GM12878 (cell line): ENCODE measurements at regions not wholly inside any gene's neighbourhood (a gene's known extent, or its start where the extent isn't known, plus 50 kb on each side); places are given as distances from the start of the nearest gene placed in this dataset.

Experiments used
- ATAC-seq: fragments of 200-7000 bp; cut with Tn5 transposase; 3 replicates; pipeline ENCODE4 v1.9.1; 2020; ENCODE audit warnings: mild to moderate bottlenecking, moderate library complexity
- BruUV-seq: library from RNA; stranded (reverse); fragments of 400-500 nt; replicated peaks from 2 replicates; lab custom pipeline; 2021; lab: Mats Ljungman, UMichigan
- CTCF ChIA-PET: fragments of 300-600 bp; sonication (Branson Sonifier 250); formaldehyde crosslinking; extraction: SDS; loops from one replicate; lab custom pipeline; 2021; ENCODE audit warnings: inconsistent platforms; lab: Yijun Ruan, JAX
- POLR2A ChIA-PET: fragments of 350-600 bp; formaldehyde crosslinking; extraction: SDS; loops from one replicate; lab custom pipeline; 2021; ENCODE audit warnings: inconsistent platforms; lab: Charles Lee
- RAD21 ChIA-PET: fragments of 300-600 bp; sonication (Branson Sonifier 250); formaldehyde crosslinking; loops from one replicate; lab custom pipeline; 2023; ENCODE audit warnings: antibody characterized with exemption; ENCODE audit not compliant: unreplicated experiment; lab: Charles Lee
- SMC1A ChIA-PET: fragments of 300-600 bp; sonication (Branson Sonifier 250); formaldehyde crosslinking; loops from one replicate; lab custom pipeline; 2023; ENCODE audit not compliant: unreplicated experiment, uncharacterized antibody; lab: Charles Lee
- DNase-seq: peaks from one replicate; pipeline ENCODE4 v3.0.0-alpha.2; 2011; ENCODE audit warnings: low read depth, low spot score
- FAIRE-seq: peaks from 3 replicates; lab custom pipeline; 2011; peaks lifted over from hg19 to GRCh38; lab: Jason Lieb, UNC
- H2AFZ ChIP-seq: 2 replicates; pipeline ENCODE4 v1.6.0; 2011; ENCODE audit warnings: low read depth, low read length, control low read depth; ENCODE audit not compliant: control insufficient read depth
- H3K27ac ChIP-seq: 2 replicates; pipeline ENCODE4 v1.5.1; 2011; ENCODE audit warnings: control low read depth; ENCODE audit not compliant: control insufficient read depth, insufficient read depth
- H3K27me3 ChIP-seq, 2 experiments: replicated peaks in 1 of 2; 2 replicates each; pipeline versions ENCODE4 v1.6.0 to v1.6.1; 2011; ENCODE audit warnings: low read length in 1 of 2; ENCODE audit not compliant: control insufficient read depth in 2 of 2, insufficient read depth in 2 of 2
- H3K36me3 ChIP-seq, 2 experiments: 2 replicates each; pipeline ENCODE4 v1.5.1; 2011; ENCODE audit warnings: low read length in 1 of 2; ENCODE audit not compliant: control insufficient read depth in 2 of 2, insufficient read depth in 2 of 2
- H3K4me1 ChIP-seq: 2 replicates; pipeline ENCODE4 v1.6.1; 2011; ENCODE audit warnings: mild to moderate bottlenecking, low read length, moderate library complexity, mixed read lengths; ENCODE audit not compliant: control insufficient read depth, insufficient read depth
- H3K4me2 ChIP-seq: 2 replicates; pipeline ENCODE4 v1.6.0; 2011; ENCODE audit warnings: control low read depth; ENCODE audit not compliant: control insufficient read depth, insufficient read depth
- H3K4me3 ChIP-seq: fragments of 200-600 bp; sonication (generic); 2 replicates; pipeline ENCODE4 v1.5.1; 2016
- H3K79me2 ChIP-seq: 2 replicates; pipeline ENCODE4 v1.6.0; 2011; ENCODE audit warnings: low read length; ENCODE audit not compliant: control insufficient read depth, insufficient read depth
- H3K9ac ChIP-seq: 2 replicates; pipeline ENCODE4 v1.8.0; 2011; ENCODE audit warnings: low read length, control low read depth, mixed read lengths; ENCODE audit not compliant: control insufficient read depth, insufficient read depth
- H3K9me3 ChIP-seq: replicated peaks from 3 replicates; pipeline ENCODE4 v1.5.1; 2011; ENCODE audit warnings: mild to moderate bottlenecking, low read length; ENCODE audit not compliant: control insufficient read depth, insufficient read depth
- H4K20me1 ChIP-seq: 2 replicates; pipeline ENCODE4 v1.6.0; 2011; ENCODE audit not compliant: control insufficient read depth, insufficient read depth
- SMARCA5 ChIP-seq: fragments of 450-650 bp; IDR thresholded peaks from 2 replicates; pipeline ENCODE4 v1.6.1; 2017; ENCODE audit warnings: mild to moderate bottlenecking
- TAF1 ChIP-seq: IDR thresholded peaks from 2 replicates; pipeline ENCODE4 v1.6.1; 2011; ENCODE audit warnings: mild to moderate bottlenecking, low read depth, low read length, borderline replicate concordance
- WRNIP1 ChIP-seq: IDR thresholded peaks from 2 replicates; pipeline ENCODE4 v1.6.1; 2011; ENCODE audit warnings: low read depth, low read length, improper control_type of control experiment, borderline replicate concordance
- YBX1 ChIP-seq: fragments of 450-650 bp; IDR thresholded peaks from 2 replicates; pipeline ENCODE4 v1.6.1; 2016; ENCODE audit warnings: antibody characterized with exemption
- ZNF217 ChIP-seq: fragments of 450-650 bp; IDR thresholded peaks from 2 replicates; pipeline ENCODE4 v1.6.1; 2017; ENCODE audit warnings: antibody characterized with exemption, mild to moderate bottlenecking
- WGBS: methylation state at CpG from one replicate; pipeline ENCODE4 v1.1.6; 2016; ENCODE audit warnings: low lambda C conversion rate; ENCODE audit not compliant: insufficient replicate concordance, insufficient coverage; ENCODE audit errors: missing lambda C conversion rate; 5-methylcytosine and 5-hydroxymethylcytosine counted together
- in situ Hi-C: fragments of 300-500 bp; cut with MboI; formaldehyde crosslinking; loops from 9 replicates; pipeline ENCODE4 v1.14.3; 2018; ENCODE audit warnings: mixed read lengths
- intact Hi-C: fragments of 100-400 bp; cut with micrococcal nuclease; formaldehyde crosslinking; loops from one replicate; pipeline ENCODE4 v1.14.2; 2022; ENCODE audit not compliant: unreplicated experiment
- TF ChIP-seq, protein P1 (sequence below): fragments of 450-650 bp; IDR thresholded peaks from 2 replicates; pipeline ENCODE4 v1.6.1; 2016; ENCODE audit warnings: mild to moderate bottlenecking, moderate library complexity, borderline replicate concordance
- TF ChIP-seq, protein P2 (sequence below): fragments of 450-650 bp; IDR thresholded peaks from 2 replicates; pipeline ENCODE4 v1.6.1; 2017; ENCODE audit warnings: mild to moderate bottlenecking, moderate library complexity

DNA sequence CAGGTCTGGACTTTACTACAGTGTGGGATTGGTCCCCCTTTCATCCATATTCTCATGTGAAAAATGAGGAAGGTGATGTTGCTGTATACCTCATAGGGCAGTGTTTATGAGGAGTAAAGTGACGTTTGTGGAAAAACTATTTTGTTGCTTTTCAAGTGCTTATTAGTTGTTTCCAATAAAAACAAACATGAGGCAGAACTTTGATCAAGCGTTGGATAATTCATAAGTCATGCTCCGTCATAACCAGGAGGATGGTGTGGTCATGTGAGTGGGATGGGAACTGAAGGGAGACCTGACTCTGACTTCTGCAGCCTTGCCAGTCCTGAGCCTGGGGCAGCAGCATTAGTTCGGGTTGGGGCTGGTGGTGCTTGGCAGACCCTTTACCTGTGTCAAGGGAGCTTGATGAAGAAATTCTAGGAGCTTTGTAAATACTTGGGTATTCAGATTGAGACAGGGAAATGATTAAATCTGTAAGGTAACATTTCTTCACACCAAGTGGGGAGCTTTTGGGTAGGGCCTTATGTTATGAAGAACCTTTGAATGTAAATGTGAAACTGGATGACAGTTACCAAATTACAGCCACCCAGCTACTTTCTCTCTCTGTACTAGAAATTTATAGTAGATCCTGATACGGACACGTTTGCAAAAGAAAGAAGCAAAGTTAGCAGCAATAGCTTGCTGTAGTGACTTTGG is 462.4 kb upstream of the RGS6 start (continued):
- TF ChIP-seq, protein P1, sequence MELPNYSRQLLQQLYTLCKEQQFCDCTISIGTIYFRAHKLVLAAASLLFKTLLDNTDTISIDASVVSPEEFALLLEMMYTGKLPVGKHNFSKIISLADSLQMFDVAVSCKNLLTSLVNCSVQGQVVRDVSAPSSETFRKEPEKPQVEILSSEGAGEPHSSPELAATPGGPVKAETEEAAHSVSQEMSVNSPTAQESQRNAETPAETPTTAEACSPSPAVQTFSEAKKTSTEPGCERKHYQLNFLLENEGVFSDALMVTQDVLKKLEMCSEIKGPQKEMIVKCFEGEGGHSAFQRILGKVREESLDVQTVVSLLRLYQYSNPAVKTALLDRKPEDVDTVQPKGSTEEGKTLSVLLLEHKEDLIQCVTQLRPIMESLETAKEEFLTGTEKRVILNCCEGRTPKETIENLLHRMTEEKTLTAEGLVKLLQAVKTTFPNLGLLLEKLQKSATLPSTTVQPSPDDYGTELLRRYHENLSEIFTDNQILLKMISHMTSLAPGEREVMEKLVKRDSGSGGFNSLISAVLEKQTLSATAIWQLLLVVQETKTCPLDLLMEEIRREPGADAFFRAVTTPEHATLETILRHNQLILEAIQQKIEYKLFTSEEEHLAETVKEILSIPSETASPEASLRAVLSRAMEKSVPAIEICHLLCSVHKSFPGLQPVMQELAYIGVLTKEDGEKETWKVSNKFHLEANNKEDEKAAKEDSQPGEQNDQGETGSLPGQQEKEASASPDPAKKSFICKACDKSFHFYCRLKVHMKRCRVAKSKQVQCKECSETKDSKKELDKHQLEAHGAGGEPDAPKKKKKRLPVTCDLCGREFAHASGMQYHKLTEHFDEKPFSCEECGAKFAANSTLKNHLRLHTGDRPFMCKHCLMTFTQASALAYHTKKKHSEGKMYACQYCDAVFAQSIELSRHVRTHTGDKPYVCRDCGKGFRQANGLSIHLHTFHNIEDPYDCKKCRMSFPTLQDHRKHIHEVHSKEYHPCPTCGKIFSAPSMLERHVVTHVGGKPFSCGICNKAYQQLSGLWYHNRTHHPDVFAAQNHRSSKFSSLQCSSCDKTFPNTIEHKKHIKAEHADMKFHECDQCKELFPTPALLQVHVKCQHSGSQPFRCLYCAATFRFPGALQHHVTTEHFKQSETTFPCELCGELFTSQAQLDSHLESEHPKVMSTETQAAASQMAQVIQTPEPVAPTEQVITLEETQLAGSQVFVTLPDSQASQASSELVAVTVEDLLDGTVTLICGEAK: no peak
- TF ChIP-seq ZNF217 (no peak), TAF1 (no peak), YBX1 (no peak)

DNA sequence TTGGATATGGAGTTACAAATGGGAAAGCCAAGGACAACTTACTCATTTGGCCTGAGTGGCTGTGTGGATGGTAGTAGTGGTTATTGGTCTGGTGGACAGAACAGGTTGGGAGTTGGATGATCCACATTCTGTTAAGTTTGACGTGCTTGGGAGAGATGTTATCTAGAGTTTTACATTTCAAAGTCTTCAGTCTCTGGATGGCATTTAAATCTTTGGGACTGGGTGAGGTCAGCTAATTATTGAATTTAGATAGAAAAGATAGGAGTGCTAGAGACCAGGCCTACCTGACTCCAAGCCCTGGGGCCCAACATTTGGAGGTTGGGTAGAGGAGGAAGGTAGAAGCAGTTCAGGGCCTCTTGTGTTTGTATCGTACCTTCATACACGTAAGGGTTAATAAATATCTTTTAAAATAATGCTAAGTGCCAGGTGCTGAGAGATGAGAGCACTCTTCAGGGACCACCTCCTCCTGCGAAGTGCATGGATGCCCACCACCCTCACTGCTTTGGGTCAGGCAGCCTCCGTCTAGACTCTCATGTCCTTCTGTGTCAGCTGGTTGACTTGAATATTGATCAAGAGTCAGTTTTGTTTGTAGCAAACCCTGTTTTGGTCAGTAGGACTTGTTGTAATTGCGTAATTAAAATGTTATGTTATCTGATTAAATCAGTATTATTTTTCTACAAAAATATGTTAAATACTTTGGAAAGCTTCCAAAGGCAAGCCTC is 460.4 kb upstream of the RGS6 start:
- ChIA-PET SMC1A (interaction anchor here (0.7 to 6.3 kb wide), 17 partner anchors 11 to 147 kb away, joined by 3 to 74 read pairs (median 7); no protein-coding TSS in a partner anchor), POLR2A (interaction anchor here (0.5 to 2.4 kb wide), 12 partner anchors 9 to 151 kb away, joined by 3 to 25 read pairs (median 5); no protein-coding TSS in a partner anchor), CTCF (interaction anchor here (0.6 to 1.7 kb wide), 5 partner anchors 10 to 150 kb away, joined by 3 to 8 read pairs (median 4); no protein-coding TSS in a partner anchor), RAD21 (interaction anchor here (0.6 to 4.6 kb wide), 15 partner anchors 9 to 151 kb away, joined by 3 to 44 read pairs (median 4); no protein-coding TSS in a partner anchor)
- in situ Hi-C loops: no loop called here
- H4K20me1 ChIP-seq: no peaks in the 10 kb centered on the region
- ATAC-seq (no peak), FAIRE-seq (no peak), DNase-seq (no peak)
- H3K27me3 ChIP-seq: no peaks in the 10 kb centered on the region
- no peaks in the 10 kb centered on the region; the same call in 2 of the 3 replicates for H3K9me3 ChIP-seq
- no TSS peak for BruUV-seq
- H3K4me2 ChIP-seq: peak overlapping the region; percentile 45; the same call in 1 of the 2 replicates
- intact Hi-C loops: loop anchor here (2.0 kb wide), 1 partner anchor 143 kb away; no protein-coding TSS in a partner anchor
- H3K36me3 ChIP-seq: no peaks in the 10 kb centered on the region
- H2AFZ ChIP-seq: no peak overlapping the region
- 0 out of 2 replicates have a peak, but pooled peaks have one; percentile 21 for TF ChIP-seq SMARCA5
- TF ChIP-seq WRNIP1: no peak
- TF ChIP-seq, protein P2, sequence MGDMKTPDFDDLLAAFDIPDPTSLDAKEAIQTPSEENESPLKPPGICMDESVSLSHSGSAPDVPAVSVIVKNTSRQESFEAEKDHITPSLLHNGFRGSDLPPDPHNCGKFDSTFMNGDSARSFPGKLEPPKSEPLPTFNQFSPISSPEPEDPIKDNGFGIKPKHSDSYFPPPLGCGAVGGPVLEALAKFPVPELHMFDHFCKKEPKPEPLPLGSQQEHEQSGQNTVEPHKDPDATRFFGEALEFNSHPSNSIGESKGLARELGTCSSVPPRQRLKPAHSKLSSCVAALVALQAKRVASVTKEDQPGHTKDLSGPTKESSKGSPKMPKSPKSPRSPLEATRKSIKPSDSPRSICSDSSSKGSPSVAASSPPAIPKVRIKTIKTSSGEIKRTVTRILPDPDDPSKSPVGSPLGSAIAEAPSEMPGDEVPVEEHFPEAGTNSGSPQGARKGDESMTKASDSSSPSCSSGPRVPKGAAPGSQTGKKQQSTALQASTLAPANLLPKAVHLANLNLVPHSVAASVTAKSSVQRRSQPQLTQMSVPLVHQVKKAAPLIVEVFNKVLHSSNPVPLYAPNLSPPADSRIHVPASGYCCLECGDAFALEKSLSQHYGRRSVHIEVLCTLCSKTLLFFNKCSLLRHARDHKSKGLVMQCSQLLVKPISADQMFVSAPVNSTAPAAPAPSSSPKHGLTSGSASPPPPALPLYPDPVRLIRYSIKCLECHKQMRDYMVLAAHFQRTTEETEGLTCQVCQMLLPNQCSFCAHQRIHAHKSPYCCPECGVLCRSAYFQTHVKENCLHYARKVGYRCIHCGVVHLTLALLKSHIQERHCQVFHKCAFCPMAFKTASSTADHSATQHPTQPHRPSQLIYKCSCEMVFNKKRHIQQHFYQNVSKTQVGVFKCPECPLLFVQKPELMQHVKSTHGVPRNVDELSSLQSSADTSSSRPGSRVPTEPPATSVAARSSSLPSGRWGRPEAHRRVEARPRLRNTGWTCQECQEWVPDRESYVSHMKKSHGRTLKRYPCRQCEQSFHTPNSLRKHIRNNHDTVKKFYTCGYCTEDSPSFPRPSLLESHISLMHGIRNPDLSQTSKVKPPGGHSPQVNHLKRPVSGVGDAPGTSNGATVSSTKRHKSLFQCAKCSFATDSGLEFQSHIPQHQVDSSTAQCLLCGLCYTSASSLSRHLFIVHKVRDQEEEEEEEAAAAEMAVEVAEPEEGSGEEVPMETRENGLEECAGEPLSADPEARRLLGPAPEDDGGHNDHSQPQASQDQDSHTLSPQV: no peak
- H3K27ac ChIP-seq: peak overlapping the region; percentile 69
- WGBS: 98% methylated on average over 6 of the region's 6 CpGs
- peaks cover 35% of the 10 kb centered on the region for H3K4me1 ChIP-seq
- H3K79me2 ChIP-seq: peaks cover 52% of the 10 kb centered on the region
- no peak overlapping the region for H3K4me3 ChIP-seq
- H3K9ac ChIP-seq: peak overlapping the region; percentile 26; the same call in 1 of the 2 replicates
